Transverse colon (tissue), 4 donors: ENCODE measurements at regions not wholly inside any gene's neighbourhood (a gene's known extent, or its start where the extent isn't known, plus 50 kb on each side); places are given as distances from the start of the nearest gene placed in this dataset.

Experiments used
- CTCF ChIP-seq, 5 experiments: fragments of 200-600 bp in 3 of 5; fragments of 450-650 bp in 2 of 5; sonication (generic) in 3 of 5; IDR thresholded peaks; 1 replicate in 2 of 5; 2 replicates in 3 of 5; pipeline ENCODE4 v1.5.1; 2016 to 2017; ENCODE audit warnings: antibody characterized with exemption in 5 of 5, inconsistent platforms in 3 of 5, mild to moderate bottlenecking in 2 of 5, moderate library complexity in 1 of 5
- EP300 ChIP-seq: sonication (generic); formaldehyde crosslinking; IDR thresholded peaks from one replicate; pipeline ENCODE4 v1.6.1; 2017; ENCODE audit warnings: antibody characterized with exemption, low read depth
- POLR2A ChIP-seq: fragments of 450-650 bp; IDR thresholded peaks from one replicate; pipeline ENCODE4 v1.6.1; 2016; ENCODE audit warnings: antibody characterized with exemption, mild to moderate bottlenecking, moderate library complexity
- POLR2AphosphoS5 ChIP-seq, 3 donors: sonication (generic); formaldehyde crosslinking; IDR thresholded peaks; one replicate each; pipeline ENCODE4 v1.6.1; 2016; ENCODE audit warnings: antibody characterized with exemption in 3 of 3

- TF ChIP-seq EP300 (no peak), CTCF (IDR thresholded peaks at IDR 0.05) (no peak), POLR2AphosphoS5 (IDR thresholded peaks at IDR 0.05) (no peak), POLR2A (no peak)
Measured at GRCh38 chr5:106408141-106408540, 1262.6 kb downstream of the EFNA5 start.
